NCI-H1092 (cell line): ENCODE measurements at regions not wholly inside any gene's neighbourhood (a gene's known extent, or its start where the extent isn't known, plus 50 kb on each side); places are given as distances from the start of the nearest gene placed in this dataset.
"Not testable (repeated sequence)": the region's sequence is repeated elsewhere in the genome, so short reads cannot be mapped to it uniquely, and the experiment has no call there.

Experiments used
- DNase-seq: peaks from one replicate; lab custom pipeline; 2025; lab: John Stamatoyannopoulos, UW

DNA sequence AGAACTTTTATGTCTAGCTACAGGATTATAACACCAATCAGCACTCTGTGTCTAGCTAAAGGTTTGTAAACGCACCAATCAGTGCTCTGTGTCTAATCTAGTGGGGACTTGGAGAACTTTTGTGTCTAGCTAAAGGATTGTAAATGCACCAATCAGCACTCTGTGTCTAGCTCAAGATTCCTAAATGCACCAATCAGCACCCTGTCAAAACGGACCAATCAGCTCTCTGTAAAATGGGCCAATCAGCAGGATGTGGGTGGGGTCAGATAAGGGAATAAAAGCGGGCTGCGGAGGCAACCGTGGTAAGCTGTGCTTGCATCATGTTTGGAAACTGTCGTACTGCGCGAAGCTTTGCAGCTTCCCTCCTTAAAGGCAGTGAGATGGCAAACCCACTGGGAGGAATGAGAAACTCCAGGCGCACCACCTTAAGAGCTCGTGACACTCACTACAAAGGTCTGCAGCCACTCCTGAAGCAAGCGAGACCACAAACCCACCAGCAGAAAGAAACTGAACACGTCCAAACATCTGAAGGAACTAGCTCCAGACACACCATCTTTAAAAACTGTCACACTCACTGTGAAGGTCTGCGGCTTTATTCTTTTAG lies 112.1 kb upstream of the DUSP22 start:
- not testable (repeated sequence) for DNase-seq

DNA sequence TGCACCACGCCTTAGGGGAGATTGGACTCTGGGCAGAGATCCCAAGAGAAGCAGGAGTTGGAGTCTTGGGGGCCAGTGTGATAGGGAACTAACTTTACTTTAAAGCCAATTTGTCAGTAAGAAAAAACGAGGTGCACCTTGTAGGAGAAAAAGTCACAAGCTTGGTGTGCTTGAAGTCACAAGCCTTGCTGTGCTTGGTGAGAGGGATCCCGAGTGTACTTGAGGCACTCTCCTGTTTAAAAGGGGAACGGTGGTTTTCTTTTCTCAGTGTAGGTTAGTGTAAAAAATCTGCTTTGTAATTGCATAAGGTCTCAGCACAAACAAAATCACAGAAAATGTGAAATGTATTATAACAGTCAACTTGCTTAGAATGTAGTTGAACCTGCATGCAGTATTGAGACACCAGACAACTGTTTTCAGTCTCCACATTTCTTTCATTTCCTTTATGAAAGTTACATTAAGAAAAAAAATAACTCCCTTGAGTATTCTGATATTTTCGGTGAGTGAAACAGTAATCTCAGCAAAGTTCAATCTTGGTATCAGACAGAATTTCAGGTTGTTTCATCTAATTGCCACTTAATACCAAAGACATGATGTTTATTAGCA lies 111.1 kb upstream of the DUSP22 start:
- no peak for DNase-seq

DNA sequence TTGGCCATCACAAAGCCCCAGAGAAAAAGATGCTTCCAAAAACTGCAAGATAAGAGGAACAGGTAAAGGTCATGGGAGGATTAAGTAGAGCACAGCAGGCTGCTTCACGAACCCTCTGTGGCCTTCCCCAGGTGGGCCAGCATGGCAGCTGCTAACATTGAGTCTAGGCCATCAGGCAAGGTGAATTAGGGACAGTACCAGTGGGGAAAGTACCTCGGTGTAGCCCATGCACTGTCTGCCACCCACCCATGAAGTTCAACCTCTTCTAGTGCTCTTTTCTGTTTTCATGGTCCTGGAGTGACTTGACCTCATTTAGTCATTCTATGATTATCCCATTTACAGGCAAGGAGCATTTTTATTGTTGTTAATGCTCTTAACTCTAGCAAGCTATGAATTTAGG lies 108.6 kb upstream of the DUSP22 start:
- DNase-seq = no peak

DNA sequence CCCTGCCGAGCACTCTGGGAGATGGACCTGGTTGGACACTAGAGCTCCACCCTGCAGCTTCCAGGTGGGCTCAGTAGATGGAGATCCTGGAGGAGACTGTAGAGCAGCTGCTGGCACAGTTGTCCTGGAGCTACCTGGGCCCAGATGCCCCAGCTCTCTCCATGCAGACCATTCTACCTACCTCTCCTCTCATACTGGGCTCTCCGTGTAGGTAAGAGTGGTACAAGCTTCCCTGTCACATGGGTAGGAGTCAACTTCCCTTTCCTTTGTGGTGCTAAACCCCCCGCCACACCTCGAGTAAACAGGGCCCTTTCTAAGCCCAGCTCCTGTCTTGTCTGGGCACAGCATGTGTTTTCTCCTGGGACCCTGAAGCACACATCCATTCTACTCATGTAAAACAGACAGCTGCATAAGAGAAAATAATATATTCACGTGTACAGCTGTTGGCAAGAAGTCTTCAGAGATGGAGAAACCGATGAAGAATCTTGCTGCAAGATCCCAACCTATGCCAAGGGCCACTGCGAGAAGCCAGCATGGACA lies 108.1 kb upstream of the DUSP22 start:
- DNase-seq = no peak

DNA sequence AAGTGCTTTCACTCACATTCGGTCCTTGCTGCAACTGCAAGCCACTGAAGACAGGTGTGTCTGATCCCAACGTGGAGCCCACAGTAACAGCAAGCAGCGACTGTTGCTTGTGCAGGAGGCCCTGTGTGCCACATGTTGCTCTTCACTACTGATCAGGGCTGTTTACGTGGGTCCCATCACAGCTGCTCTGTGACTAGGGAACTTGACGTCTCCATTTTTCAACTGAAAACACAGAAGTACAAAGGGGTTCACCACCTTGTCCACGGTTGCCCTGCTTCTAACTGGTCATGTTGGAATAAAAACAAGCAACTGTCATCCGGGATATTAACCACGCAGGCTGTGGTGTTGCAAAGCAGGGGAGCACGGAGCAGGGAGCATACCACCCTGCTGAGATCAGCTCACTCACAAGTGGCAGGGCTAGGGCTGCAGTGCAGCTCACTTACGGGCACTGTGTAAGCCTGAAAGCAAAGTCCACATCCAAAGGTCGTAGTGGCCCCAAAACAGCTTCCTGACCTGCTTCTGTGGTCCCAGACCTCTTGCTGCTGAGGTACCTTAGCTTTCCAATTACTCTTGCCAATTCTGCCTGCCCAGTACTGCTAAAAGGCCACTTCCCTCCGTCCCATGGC lies 105.8 kb upstream of the DUSP22 start:
- DNase-seq = no peak

DNA sequence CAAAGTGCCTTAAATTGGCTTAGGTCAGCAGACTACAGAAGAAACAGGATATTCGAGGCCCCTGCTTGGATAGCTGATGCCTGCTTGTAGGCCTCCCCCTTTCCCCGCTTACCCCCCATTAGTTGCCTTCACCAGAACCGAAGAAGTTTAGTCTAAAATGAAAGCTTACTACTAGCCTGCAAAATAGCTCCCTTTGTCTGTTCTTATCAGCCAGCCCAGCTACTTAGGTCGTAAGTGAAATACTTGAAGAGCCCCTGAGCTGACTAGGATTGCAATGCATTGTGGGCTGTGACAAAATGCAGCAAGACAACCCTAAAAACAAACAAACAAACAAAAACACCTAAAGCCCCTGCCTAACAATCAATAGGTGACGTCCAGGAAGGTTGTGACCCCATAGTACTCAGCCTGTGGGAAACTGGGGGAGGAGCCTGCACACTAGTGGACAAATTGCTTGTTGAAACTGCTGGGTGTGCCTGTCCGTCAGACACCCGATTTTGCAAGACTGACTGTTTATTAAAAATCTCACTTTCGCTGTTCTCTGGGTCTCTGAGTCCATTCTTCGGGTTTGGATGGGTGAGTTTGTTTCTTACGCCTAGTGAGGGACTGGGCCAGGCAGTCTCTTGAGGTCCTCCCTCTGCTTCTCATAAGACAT lies 105.0 kb upstream of the DUSP22 start:
- DNase-seq = no peak

DNA sequence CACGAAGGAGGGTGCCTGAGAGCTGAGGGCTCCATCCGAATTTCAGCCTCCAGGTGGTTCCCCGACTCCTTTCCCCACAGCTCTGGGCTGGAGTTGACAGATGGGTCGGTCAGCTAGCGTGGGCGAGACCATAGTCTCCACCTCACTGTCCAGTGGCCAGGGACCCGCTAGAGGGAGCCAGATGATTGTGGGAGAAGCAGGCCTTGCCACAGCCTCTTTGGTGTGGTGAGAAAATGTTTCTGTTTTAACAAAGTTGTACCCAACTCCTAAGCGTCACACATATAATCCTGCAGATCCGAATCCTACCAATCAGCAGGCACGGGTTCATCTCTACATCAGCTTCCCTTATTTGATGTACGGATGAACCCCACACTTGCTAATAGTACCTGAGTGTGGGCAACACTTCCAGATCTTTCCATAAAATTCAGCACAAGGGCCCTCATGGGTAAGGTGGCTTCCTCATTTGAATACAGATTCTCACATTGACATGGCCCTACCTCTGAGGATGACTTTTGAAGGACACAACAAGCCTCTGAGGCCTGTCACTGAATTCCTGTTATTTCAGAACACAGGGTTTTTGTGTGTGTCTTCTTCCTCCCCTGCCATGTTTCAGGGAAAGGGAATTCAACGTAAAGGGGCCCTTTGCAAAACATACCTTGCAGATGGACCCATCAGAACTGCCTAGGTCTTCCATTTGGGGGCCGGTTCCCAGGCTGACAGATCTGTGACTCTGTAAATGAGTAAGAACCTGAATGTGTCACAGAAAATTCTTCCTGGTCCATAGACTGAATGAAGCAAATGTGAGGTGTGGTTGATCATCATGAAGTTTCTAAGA lies 103.2 kb upstream of the DUSP22 start:
- peak; percentile 49 for DNase-seq

DNA sequence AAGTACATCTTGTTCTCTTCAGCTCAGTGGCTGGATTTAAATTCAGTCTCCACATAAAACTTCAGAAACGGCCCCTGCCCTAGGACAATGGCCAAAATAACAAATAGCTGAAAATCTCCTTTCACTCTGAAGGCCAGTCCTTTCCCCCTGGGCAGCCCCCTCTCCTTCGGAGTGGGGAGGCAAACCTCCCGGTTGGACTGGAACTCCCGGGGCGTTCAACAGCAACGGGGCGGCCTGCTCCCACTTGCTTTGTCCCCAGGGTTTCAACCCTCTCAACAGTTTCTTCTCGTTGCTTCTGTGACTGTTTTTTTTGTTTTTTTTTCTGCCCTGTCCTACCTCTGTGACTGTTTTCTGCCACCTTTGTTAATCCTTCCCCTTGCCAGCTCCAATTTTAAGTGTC lies 102.6 kb upstream of the DUSP22 start:
- DNase-seq = no peak

DNA sequence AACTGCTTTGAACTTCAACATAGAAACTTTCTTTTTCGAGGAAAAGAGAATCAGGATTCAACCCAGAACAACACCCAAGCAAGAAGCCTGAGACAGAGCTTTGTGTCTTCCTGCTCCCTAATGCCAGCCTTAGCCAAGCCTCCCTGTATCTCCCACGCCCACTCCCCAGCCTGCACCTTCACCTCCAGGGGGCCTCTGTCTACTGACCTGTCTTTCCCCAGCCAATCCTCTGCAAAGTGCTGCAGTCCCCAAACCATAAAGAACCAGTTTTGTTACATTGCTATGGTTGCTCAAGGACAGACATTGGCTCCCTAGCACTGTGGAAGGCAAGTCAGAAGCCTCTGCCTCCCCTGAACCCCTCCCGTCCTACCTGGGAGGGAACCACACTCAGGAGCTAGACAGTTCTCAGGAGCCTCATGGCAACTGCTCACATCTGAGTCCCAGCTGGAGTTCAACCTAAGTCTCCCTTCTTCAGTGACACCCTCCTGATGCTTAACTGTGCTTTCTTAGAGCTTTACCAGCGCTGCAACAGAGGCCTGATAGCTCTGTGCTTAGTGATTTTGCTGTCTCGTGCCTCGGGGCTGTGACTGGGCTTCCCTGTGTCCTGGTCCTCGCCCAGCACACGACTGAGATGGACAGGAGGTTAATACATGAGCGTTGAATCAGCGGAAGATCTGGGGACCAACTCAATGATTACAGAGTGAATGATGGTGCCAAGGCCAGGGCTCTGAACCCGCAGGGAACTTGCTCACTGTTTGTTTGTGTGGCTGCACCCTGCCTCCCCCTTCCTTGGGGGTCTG lies 101.5 kb upstream of the DUSP22 start:
- no peak for DNase-seq

DNA sequence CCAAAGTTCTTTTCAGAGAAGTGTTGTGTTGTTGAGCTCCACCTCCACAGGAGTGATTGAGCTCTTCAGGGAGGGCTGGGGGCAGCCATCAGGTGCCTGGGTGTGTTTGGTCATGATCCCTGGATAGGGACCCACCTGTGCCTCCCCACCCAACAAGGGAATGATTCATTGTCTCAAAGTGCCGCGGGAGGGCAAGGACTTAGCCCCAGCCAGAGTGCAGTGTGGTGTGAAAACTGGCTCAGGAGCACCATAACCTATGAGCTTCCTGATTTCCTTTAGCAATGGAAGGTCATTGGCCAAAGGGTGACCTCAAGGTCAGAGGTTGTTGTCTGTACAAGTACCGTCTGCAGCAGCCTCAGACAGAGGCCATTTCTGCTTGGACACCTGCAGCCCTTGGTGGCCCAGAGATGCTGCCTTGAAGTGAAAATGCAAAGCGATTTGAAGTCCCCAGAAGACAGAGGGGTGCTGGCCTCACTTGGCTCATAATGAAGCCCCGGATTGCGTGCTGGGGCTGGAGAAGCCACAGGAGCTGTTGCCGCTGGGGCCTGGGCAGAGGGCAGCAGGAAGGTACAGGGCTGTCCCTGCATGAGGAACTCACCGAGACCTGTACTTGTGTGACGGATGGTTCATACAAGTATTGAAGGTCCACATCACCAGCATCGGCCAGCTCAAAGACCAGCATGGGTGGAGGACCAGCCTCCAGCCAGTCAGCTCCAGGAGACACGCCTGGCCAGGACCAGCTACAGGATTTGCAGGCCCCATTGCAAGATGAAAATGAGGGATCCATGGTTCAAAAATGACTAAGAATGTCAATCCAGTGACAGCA lies 100.6 kb upstream of the DUSP22 start:
- DNase-seq = no peak

DNA sequence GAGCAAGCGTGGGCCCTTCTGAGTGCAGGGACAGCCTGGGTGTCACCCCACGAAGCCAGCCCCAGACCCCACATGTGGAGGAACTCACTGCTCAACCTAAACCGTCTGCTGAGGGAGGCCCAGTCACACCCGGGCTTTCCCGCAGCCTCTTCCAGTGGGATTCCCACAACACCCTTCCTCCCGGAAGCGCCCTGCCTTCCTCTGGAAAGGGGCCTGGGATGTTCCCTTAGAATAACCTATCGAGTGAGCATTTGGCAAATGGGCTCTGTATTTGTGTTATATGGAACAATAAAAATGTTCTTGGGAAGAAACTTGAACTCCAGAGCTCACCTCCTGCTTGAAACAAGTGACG lies 100.0 kb upstream of the DUSP22 start:
- DNase-seq = no peak

DNA sequence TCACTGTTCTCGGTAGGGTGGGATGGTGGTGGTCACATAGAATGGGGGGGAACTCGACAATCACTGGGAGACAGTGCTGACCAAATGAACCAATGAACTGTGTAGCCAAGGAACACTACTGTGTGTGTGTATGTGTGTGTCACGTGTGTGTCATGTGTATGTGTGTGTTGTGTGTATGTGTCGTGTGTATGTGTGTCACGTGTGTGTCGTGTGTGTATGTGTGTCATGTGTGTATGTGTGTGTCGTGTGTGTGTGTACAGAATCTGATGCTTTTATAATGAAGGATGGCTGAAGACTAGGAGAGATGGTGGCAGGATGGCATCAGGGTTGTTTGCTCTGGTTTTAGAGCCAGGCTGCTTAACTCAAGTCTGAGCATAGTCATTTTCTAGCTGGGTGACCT lies 99.1 kb upstream of the DUSP22 start:
- no peak for DNase-seq

DNA sequence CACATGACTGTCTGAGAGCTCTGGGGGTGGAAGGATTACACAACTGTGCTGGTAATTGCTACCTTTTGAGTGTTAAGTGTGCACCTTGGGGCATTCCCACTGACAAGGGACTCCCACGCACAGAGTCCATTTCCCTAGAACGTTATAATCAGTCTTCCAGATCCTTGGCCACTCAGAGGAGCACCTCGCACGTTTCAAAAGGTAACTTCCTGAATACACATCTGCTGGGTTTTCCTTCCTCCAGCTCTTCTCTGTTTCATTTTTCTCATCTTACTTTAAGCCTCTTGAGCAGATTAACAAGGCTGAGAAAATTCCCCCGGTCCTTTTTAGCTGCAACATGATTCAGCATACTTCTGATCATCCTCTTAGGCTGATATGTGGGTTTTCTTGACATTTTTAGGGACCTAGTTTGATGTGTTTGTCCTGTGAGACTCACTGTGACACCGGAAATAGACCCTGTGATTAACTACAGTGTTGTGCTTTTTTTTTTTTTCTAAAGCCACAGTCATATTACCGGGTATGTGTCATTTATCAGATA lies 98.4 kb upstream of the DUSP22 start:
- DNase-seq = no peak

DNA sequence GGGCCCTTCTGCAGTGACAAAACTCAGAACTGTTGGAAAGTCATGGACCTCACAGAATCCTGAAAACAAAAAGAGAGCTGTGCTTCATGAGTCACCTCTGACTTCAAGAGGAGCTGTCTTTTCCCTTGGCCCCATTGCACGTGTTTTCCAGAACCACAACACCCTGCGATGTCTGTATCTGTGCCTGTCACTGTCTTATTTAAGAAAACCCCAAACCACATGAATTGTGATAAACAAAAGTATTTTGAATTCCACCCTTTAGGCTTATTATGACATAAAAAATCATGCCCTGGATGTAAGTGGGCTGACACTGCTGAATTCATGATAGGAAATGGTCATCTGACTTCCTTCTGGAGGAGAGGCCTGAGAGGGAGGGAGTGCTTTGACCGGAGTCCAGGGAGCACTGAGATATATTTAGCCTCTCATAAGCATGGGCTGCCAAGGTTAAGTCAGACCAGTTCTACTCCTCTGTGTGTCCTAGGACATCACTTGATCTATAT lies 96.4 kb upstream of the DUSP22 start:
- no peak for DNase-seq

DNA sequence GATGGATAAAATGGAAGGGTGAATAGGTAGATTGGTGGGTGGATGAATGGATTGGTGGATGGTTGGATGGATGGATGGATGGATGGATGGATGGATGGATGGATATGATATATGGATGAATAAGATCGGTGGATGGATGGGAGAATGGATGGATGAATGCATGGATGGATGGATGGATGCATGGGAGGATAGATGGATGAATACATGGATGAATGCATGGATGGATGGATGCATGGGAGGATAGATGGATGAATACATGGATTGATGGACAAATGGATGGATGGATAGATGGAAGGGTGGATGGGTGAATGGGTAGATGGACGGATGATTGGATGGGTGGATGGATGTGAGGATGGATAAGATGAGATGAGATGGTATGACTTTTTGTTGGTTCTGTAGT lies 95.7 kb upstream of the DUSP22 start:
- DNase-seq = no peak

DNA sequence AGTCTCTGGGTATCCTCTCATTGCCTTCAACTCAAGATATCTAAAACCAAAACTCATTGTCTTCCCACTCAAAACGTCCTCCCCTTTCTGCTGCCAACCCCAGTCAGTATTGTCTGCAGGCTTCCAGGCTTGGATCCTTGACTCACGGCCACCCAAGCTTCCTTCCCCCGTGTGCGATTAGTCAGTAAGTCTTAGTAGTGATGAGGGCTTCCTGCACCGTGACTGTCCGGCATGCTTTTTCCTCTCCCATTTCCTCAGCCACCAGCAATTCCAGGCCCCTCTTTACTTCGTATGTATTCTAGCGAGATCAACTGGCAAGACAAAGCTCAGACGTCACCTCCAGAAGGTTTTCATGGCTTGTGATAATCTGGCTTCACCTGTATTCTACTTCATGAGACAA lies 88.6 kb upstream of the DUSP22 start:
- DNase-seq = no peak

DNA sequence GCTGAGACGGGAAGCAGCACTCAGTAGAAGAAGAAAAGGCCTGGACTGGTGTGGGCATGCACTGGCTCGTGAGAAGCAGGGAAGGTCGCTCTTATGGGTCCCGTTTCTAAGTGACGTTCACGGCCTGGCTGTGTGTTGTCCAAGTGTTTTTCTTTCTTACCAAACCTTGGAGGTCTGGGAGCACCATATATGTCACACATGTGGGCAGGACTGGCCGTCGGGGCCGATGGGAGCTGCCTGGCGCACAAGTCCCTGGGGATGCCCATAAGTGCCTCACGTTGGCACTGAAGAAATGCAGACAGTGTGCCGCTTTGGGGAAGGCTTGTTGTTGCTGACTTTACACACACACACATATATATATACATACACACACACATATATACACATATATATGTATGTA lies 86.0 kb upstream of the DUSP22 start:
- no peak for DNase-seq

DNA sequence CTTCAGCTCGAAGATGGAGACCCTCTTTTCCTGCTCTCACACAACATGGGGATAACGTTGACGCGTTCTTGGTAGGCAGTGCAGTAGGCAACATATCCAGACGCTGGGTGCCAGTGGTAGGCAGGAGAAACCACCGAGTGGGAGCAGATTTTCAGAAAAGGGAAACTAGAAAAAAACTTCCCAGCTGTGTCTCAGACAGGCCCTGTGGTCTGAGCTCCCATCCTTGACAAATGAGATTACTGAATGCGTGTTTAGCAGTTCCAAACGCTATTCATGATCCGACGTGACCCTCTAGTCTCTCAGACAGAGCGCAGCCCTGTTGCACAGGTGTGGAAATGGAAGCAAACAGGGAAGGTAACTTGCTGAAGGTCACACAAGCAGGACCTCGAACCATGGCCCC lies 83.9 kb upstream of the DUSP22 start:
- DNase-seq = no peak

DNA sequence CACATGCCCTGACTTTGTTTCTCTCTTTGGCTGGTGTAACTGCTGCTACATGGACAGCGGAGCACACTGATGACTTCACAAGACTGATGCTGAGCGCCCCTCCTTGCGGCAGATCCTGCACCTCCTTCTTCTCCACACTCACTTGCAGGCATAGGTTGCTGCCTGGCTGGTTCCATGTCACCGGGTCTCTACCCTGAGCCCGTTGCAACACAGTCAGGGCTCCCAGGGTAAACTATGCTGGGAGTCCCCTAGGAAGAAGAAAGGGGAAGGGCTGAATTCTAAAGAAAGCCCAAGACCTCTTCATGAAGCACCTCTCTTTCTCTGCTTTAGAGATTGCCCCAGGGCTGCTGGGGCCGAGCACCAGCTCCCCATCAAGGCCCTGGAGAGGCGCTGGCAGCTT lies 83.3 kb upstream of the DUSP22 start:
- DNase-seq = no peak
